ENCODE measurements at regions not wholly inside any gene's neighbourhood (a gene's known extent, or its start where the extent isn't known, plus 50 kb on each side); places are given as distances from the start of the nearest gene placed in this dataset.

DNA sequence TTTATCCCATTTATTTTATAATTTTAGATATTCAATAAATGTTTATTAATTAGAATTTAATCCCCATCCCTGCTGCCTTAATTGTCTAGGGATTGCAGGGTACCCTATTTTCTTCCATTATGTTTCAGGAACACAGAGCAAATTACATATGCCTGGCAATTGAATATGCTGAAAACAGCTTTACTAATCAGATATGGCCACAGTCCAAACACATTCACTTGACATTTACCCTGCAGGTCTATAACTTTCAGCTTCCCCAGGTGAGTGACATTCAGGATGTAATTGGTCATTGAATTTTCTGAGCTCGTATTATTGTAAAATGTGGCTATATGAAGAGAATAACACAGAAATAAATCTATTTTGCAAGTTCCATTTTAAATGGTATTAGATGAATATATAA is 218.7 kb upstream of the NDST4 start:
- DNase-seq (ENCODE audit: low read depth) = no peak

DNA sequence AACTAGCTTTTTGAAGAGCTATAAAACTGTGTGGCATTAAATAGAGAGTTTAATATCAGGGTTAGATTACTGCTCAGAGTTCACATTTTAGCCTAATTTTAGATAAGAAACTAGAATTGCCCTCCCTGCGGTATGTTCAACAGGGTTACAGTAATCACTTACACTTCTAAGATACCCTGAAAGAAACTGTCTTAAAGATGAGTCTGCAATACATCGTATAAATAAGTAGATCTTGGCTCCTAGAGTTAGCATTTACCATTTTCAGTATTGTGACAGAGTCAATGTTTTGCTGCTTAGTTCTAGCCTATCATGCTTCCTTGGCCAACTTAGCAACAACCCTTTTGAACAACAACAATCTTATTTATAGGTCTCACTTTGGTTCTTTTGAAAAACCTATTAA is 217.8 kb upstream of the NDST4 start:
- no peak for DNase-seq (ENCODE audit: low read depth)

DNA sequence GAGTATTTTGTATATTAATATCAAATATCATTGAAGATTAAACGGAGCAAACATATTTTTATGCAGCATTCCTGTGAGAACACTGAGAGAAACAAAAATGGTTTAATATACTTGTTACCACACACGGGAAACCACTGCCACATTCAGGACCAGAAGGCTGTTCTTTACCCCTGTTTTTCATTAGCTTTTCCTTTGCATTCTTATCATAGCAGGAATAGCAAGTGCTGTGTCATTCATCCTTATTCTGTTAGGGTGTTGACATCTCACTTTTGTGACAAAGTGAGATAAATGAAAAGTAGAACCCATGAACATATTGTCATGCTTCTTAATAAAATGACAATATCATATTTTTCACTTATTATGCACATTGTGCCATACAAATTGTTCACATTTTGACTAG is 212.4 kb upstream of the NDST4 start:
- DNase-seq (ENCODE audit: low read depth) = no peak

DNA sequence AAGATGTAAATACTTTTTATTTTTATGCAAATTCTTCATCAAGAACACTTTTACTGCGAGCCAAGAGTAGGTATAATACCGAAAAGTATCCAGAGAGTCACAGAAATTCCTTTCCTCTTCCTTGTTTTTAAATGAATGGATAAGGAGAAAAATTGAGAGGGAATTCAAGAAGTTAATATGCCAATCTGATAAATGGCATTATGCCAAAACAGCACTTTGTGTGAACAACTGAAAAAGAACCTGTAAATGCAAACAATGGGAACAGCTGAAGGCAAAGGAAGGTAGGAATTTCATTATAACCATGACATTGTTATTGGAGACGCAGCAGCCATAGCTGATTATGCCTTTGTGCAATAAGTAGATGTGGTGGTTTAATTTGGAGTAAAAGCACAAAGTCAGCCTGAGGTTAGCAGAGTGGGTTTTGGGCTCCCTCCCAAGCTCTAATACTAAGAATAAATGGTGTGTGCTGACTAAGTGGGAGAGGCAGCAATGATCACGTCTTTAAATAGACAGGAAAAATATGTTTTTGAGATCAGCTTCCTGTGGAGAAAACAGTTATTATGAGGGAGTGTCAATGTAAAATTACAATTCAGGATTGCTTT is 209.8 kb upstream of the NDST4 start:
- DNase-seq (ENCODE audit: low read depth) = no peak

DNA sequence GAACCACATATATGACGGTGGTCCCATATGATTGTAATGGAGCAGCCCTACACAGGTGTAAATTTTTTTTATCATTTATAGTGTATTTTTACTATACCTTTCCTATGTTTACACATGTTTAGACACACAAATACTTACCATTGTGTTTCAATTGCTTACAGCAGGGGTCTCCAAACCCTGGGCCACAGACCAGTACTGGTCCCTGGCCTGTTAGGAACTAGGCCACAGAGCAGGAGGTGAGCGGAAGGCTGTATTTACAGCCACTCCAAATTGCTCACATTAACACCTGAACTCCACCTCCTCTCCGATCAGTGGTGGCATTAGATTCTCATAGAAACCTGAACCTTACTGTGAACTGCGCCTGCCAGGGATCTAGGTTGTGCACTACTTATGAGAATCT is 201.8 kb upstream of the NDST4 start:
- DNase-seq (ENCODE audit: low read depth) = no peak

DNA sequence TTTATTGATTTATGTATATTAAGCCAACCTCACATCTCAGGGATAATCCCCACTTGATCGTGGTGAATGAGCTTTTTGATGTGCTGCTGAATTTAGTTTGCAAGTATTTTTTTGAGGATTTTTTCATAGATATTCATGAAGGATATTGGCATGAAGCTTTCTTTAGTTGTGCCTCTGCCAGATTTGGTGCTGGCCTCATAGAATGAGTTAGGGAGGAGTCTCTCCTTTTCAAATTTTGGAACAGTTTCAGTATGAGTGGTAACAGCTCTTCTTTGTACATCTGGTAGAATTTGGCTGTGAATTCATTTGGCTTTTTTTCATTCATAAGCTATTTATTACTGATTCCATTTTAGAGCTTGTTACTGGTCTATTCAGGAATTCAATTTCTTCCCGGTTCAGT is 197.2 kb upstream of the NDST4 start:
- DNase-seq (ENCODE audit: low read depth) = no peak

DNA sequence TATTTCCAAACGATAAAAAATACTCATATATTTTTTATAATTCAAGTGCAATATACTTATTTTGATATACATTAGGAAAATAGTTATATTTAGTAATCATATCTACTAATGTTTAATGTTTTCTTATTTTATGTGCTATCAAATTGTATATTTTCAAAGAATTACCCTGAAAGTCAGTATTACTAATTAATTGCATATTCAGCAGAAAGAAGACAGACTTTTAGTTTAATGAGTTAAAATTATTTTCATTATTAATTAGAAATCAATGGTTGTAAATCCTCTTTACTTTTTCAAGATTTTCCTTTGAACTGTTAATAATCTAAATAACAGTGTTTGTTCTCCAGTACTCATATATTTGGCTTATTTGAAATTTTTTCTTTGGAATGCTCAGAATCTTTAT is 181.3 kb upstream of the NDST4 start:
- no peak for DNase-seq (ENCODE audit: low read depth)

DNA sequence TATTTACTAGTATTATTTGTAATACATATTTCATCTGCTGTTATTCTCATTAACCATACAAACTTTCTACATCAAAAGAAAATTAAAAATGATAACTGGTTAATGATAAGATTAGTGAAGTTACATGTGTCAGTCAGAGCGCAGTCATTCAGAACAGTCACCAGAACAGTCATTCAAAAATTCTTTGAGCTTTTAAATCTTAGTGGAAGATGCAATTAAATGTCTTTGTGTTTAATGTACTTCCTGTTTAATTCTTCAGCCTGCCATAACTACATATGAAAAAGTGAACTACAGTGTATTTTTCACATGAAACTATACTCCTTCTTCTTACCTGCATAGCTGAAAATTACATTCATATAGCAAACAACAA is 179.7 kb upstream of the NDST4 start:
- no peak for DNase-seq (ENCODE audit: low read depth)

DNA sequence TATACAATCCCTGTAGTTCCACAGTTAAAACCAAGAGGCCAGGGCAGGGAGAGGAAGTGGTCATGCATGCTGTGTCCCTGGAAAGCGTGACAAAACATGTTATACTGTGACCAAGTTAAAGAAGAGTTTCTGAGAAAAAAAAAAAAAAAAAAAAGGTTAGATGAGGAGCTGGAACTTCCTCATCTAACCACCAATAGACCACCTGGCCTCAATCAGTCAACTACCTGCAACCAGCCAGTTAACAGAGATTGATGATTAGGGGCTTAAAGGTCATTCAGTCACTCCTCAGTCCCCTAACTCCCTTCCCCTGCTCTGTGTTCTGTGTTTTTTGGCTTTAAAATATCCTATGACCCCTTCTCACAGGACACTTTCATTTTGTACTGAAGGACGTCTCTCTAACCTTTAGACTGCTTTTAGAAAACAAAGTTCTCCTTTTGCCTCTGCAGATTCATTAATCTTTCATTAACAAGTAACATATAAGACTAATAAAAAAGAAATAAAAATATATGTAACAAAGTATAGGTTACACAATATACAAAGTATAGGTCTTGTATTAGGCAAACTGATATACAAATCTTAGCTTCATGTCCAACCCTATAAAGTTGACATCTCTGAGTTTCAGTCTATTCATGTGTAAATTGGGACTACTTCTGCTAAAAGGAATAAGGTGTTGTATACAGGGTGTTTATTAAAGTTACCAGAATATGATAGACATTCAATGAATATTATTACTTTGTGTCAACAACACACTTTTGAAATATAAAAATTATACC is 179.1 kb upstream of the NDST4 start:
- DNase-seq (ENCODE audit: low read depth) = no peak

DNA sequence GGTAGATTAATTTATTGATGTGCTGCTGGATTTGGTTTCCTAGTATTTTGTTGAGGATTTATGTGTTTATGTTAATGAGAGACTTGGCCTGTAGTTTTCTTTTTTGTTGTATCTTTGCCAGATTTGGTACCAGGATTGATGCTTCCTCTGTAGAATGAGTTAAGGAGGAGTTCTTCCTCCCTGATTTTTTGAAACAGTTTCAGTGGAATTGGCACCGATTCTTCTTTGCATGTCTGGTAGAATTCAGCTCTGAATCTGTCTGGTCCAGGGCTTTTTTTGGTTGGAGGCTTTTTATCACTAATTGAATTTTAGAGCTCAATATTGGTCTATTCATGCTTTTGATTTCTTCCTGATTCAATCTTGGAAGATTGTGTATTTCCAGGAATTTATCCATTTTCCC is 174.0 kb upstream of the NDST4 start:
- no peak for DNase-seq (ENCODE audit: low read depth)

DNA sequence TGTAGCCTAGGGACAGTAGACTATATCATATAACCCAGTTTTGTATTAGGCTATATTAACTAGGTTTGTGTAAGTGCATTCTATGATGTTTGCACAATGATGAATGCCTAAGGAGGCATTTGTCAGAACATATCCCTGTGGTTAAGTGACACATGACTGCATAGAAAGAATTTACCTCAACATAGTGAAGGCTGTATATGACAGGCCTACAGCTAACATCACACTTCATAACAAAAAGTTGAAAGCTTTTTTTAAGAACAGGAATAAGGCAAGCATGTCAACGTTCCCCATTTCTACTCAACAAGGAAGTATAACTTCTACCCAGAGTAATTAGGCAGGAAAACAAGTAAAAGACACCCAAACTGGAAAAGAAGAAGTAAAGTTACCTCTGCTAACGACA is 165.9 kb upstream of the NDST4 start:
- no peak for DNase-seq (ENCODE audit: low read depth)

DNA sequence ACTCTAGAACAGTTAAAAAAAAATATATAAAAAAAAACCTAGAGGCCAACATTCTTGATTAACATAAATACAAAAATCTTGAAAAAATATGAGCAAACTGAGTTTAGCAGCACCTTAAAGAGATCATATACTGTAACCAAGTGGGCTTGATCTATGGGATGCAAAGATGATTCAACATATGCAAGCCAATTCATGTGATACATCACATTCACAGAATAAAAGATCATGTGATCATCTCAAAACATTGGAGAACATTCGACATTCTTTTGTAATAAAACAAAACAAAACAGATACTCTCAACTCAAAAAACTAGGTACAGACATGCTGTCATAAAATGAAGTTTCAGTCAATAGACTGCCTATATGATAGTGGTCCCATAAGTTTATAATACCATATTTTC is 165.4 kb upstream of the NDST4 start:
- DNase-seq (ENCODE audit: low read depth) = no peak

DNA sequence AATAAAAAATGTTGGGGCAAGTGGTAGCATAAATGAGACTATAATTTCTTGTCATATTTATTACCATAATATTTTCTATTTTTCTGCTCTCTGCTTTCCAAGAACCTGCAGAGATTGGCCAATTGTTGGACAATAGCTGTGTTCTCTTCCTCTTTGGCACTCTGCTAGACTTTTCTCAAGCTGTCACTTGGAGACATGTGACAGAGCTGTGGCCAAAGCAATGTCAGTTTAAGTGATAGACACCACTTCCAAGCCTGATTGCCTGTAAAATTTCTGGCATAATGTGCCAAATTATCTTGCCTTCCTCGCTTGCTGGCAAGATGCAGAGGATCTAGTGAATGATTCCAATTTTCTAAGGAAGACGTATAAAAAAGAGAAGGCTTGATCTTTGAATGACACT is 162.2 kb upstream of the NDST4 start:
- no peak for DNase-seq (ENCODE audit: low read depth)

DNA sequence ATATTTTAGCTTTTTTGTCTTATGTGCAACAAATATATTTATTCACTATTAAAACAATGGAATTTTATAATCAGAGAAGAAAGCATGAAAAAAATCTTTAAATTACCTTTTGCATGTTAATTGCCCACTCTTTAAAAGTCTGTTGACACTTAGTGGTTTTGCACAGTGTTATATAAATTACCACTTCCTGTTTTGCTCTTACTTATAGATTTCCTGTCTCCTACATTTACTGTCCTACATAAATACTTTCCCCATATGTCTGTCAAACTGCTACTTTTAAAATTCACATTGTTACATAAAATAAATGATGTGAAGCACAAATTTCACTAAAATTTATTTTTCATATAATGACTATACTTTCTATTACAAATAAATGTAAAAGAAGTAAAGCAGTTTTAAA is 161.1 kb upstream of the NDST4 start:
- no peak for DNase-seq (ENCODE audit: low read depth)

DNA sequence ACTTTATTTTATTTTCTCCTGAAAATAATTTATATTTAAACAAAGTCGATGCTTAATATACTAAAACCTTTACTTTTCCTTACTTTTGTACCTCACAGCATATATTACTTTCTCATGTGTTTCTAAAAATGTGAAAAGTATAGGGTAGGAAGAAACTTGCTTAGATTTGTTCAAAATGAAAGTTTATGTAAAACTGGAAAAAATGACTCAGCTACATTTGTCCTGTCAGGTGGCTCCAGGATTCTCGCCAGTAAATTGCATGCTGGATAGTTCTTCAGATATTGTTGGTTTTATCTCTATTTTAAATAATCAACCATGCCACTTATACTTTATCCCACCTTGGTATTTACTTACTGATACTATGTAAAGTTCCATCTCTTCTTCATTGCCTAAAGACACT is 159.2 kb upstream of the NDST4 start:
- DNase-seq (ENCODE audit: low read depth) = no peak

DNA sequence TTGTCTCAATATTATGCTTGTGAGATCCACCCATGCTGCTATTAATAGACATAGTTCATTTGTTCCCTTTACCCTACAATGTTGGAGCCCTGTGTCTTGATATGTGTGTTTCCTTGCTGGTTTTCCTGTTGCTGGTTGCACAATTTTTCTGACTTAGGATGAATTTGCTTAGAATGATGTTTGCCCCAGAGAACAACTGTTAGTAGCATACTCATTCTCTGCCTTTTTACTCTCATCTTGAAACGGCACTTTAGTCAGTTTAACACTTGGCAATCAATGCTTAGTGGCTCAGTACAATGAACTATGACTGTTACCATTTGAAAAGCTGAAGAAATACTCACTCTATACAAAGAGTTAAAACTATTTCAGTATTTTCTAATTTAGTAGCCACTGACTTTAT is 158.8 kb upstream of the NDST4 start:
- DNase-seq (ENCODE audit: low read depth) = no peak

DNA sequence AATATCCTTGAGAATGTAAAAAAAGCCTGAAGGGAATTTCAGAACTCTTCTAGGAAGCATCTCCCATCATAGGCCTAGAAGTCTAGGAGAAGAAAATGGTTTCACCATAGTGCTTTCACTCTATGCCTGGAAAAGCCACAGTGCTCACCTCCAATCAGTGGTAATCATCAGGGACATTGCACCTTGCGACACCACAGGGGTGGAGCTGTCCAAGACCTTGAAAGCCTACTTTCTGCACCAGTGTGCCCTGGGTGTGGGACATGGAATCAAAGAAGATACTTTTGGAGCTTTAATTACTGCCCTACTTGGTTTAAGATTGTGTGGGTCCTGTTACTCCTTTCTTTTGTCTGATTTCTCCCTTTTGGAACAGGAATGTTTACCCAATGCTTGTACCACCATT is 146.8 kb upstream of the NDST4 start:
- DNase-seq (ENCODE audit: low read depth) = no peak

DNA sequence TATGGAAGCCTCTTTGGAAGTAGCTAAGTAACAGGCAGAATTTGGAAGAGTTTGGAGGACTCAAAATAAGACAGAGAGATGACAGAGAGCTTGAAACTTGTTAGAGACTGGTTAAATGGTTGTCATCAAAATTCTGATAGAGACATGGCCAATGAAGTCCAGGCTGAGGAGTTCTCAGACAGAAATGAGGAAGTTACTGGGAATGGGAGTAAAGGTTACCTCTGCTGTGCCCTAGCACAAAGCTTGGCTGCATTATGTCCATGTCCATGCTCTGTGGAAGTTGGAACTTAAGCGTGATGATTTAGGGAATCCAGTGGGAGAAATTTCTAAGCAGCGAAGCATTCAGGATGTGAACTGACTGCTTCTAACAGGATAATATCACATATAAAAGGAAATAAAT is 146.2 kb upstream of the NDST4 start:
- no peak for DNase-seq (ENCODE audit: low read depth)

DNA sequence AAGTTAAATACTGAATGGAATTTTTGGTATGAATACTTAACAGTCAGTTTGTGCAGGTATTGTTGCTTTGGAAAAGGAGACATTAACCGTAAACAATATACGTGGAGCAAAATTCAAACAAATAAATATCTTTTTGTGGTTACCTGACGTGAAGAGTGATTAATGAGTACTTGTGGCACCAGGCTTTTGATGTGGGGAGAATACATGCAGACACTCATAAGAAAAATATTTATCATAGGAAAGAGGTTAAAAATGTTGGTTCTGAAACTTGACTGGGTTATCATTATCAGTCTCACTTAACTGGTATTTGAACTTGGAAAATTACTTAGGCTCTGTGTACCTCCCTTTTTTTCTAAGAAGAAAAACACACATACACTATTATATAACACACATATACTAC is 136.4 kb upstream of the NDST4 start:
- DNase-seq (ENCODE audit: low read depth) = peak; percentile 2

DNA sequence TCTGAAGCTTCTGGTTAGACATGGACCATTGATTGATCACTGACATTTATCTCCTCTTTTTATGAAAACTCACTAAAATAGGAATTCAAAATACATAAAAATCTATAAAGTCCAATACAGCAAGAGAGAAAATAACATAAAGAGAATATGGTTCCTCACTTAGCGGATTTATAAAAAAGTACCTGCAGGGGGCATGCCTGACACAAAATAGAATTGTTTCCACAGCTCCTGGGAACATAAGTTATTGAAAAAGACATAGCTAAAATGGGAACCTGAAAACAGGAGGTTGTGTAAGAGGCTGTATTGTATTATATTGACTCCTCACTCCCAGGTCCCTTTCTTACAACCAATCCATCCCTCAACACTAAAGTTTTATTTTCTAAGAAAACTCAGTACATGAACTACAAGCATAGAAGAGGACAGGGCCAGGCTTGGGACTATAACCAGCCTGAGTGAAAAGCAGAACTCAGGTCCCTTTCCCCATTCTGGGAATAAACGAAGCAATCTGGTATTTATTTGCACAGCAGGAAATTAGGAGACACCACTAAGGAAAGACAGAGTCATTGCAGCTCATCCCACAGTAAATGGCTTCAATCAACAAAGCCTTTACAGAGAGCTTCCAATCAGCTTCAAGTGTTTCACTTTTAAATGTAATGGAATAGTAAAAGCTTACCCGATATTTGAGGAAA is 121.1 kb upstream of the NDST4 start:
- DNase-seq (ENCODE audit: low read depth) = peak; percentile 6

DNA sequence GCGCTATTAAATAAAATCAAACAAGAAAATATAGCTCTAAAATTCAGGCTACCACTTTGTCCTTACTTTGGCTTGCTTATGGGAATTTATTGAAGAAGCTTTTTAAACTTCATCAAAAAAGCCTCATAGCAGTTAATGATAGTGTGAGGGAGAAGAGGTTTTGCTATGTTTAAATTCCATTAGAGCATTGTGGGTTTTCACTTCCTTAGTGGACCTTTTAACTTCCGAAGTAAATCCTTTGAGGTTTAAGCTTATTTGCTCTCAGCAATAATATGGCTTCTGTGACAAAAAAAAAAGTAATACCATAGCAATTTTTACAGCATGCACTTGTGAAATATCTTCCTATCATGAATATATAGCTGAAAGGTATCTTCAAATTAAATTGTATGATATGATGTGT is 120.2 kb upstream of the NDST4 start:
- DNase-seq (ENCODE audit: low read depth) = no peak

DNA sequence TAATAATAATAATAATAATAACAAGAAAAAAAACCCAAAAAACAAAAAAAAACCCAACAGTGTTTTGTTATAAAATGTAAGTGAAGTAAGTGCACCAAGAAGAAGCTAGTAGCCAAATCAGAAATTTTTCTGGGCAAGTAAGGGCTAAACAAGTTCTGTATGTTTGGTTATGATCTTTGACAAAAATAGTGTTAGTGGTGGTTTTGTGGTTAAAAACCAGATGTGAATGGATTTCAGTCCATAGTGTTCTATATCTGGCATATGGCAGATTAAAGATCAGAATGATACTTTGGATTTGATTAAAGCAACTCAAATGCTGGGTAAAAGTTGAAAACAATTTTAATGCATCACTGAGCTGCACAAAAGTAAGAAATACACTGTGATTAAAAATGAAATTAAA is 116.5 kb upstream of the NDST4 start:
- DNase-seq (ENCODE audit: low read depth) = no peak

DNA sequence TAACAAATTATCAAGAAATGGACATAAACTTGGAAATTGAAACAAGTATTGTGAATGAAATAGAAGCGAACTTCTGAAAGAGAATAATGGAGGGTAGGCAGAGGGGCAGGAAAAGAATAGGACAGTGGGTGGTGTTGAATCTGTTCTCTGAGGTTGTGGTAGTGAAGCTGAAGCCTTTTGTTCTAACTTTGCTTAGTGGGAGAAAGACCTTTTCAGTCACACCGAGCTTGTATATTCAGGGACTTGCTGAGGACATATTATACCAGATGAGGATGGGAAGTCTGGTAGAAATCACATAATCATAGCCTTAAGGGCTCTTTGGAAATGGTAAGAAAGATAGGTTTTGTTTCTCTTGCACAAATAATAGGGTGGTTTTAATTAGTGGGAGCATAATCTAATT is 115.4 kb upstream of the NDST4 start:
- no peak for DNase-seq (ENCODE audit: low read depth)

DNA sequence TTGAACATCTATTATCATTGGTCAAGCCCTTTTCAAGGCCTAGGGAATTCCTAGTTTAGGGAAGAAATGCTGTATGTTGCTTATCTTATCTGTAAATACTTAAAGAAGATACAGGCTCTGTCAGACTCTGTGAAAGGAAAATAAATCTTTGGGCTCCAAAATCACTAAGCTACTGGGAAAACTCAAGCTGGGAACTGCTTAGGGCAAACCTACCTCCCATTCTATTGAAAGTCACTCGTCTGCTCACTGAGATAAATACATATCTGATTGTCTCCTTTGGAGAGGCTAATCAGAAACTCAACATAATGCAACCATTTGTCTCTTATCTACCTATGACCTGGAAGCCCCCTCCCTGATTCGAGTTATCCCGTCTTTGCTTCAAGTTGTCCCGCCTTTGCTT is 108.6 kb upstream of the NDST4 start:
- DNase-seq (ENCODE audit: low read depth) = no peak
